Fibroblast of lung (primary cell): ENCODE measurements at regions not wholly inside any gene's neighbourhood (a gene's known extent, or its start where the extent isn't known, plus 50 kb on each side); places are given as distances from the start of the nearest gene placed in this dataset.

Source experiments
- DNase-seq, 2 donors: peaks; one replicate each; pipeline versions ENCODE4 v3.0.0 to v3.0.0-alpha.2; 2010; ENCODE audit warnings: low read depth in 2 of 2
- H2AFZ ChIP-seq: 2 replicates; pipeline ENCODE4 v1.5.1; 2012; ENCODE audit warnings: low read length, control low read depth, inconsistent platforms
- H3K27ac ChIP-seq: 2 replicates; pipeline ENCODE4 v1.5.1; 2011; ENCODE audit warnings: low read length, control low read depth; ENCODE audit not compliant: insufficient read depth
- H3K27me3 ChIP-seq: 2 replicates; pipeline ENCODE4 v1.5.1; 2011; ENCODE audit warnings: mild to moderate bottlenecking, low read length; ENCODE audit not compliant: control insufficient read depth, insufficient read depth
- H3K36me3 ChIP-seq: 2 replicates; pipeline ENCODE4 v1.5.1; 2011; ENCODE audit warnings: low read length; ENCODE audit not compliant: control insufficient read depth, insufficient read depth
- H3K4me1 ChIP-seq: 2 replicates; pipeline ENCODE4 v1.5.1; 2011; ENCODE audit warnings: low read length; ENCODE audit not compliant: control insufficient read depth, insufficient read depth; ENCODE audit errors: extremely low read depth
- H3K4me2 ChIP-seq: 2 replicates; pipeline ENCODE4 v1.5.1; 2011; ENCODE audit warnings: low read length, control low read depth; ENCODE audit not compliant: insufficient read depth; ENCODE audit errors: extremely low read depth
- H3K4me3 ChIP-seq, 4 experiments: fragments of 200-600 bp in 1 of 4; sonication (generic) in 1 of 4; replicated peaks in 1 of 4; 2 replicates each; pipeline ENCODE4 v1.5.1; 2011 to 2016; ENCODE audit warnings: low read length in 4 of 4, low read depth in 3 of 4, mild to moderate bottlenecking in 3 of 4, control low read depth in 2 of 4, inconsistent platforms in 1 of 4, mixed read lengths in 1 of 4; ENCODE audit not compliant: insufficient read depth in 1 of 4; ENCODE audit errors: control extremely low read depth in 1 of 4
- H3K79me2 ChIP-seq: 2 replicates; pipeline ENCODE4 v1.5.1; 2012; ENCODE audit warnings: mild to moderate bottlenecking, low read length, inconsistent platforms; ENCODE audit not compliant: control insufficient read depth, insufficient read depth
- H3K9ac ChIP-seq: 2 replicates; pipeline ENCODE4 v1.5.1; 2011; ENCODE audit warnings: mild to moderate bottlenecking, low read length, control low read depth; ENCODE audit not compliant: insufficient read depth
- H3K9me3 ChIP-seq: 2 replicates; pipeline ENCODE4 v1.5.1; 2012; ENCODE audit warnings: low read depth, low read length; ENCODE audit not compliant: control insufficient read depth, insufficient read depth
- H4K20me1 ChIP-seq: 2 replicates; pipeline ENCODE4 v1.5.1; 2011; ENCODE audit warnings: low read length; ENCODE audit not compliant: control insufficient read depth, insufficient read depth; ENCODE audit errors: extremely low read depth
- CTCF ChIP-seq, 2 donors: IDR thresholded peaks in 1 of 2; conservative IDR thresholded peaks in 1 of 2; 1 replicate in 1 of 2; 2 replicates in 1 of 2; pipeline ENCODE4 v1.5.1; 2011 to 2012; ENCODE audit warnings: low read length in 2 of 2, control low read depth in 1 of 2, inconsistent platforms in 1 of 2, low read depth in 1 of 2, mild to moderate bottlenecking in 1 of 2
- EZH2 ChIP-seq: IDR thresholded peaks from 2 replicates; pipeline ENCODE4 v1.5.1; 2012; ENCODE audit warnings: low read length, control low read depth, mild to moderate bottlenecking; ENCODE audit errors: missing control alignments

- H2AFZ ChIP-seq: no peak overlapping the region
- H4K20me1 ChIP-seq: no peaks in the 10 kb centered on the region
- no peak overlapping the region for H3K4me2 ChIP-seq
- H3K4me1 ChIP-seq: no peaks in the 10 kb centered on the region
- no peaks in the 10 kb centered on the region for H3K79me2 ChIP-seq
- no peak for TF ChIP-seq EZH2
- TF ChIP-seq CTCF (conservative IDR thresholded peaks at IDR 0.05 in 1 of 2, IDR thresholded peaks at IDR 0.05 in 1 of 2; ENCODE audit: low read depth in 1 of 2, low read length in 2 of 2): no peak
- no peak for DNase-seq
- H3K9me3 ChIP-seq: no peaks in the 10 kb centered on the region
- H3K27ac ChIP-seq: no peak overlapping the region
- H3K27me3 ChIP-seq: no peaks in the 10 kb centered on the region
- H3K36me3 ChIP-seq: no peaks in the 10 kb centered on the region
- H3K4me3 ChIP-seq: no peak overlapping the region
- H3K9ac ChIP-seq: no peak overlapping the region
These were observed 94.5 kb upstream of the PARP11 start for GRCh38 chr12:3967556-3968160.

GRCh38 chr12:3966376-3966775 lies 93.2 kb upstream of the PARP11 start:
- no peak overlapping the region for H3K27ac ChIP-seq
- H3K9me3 ChIP-seq: no peaks in the 10 kb centered on the region
- H3K9ac ChIP-seq: no peak overlapping the region
- no peak overlapping the region for H3K4me3 ChIP-seq
- DNase-seq: no peak
- H2AFZ ChIP-seq: no peak overlapping the region
- no peaks in the 10 kb centered on the region for H3K27me3 ChIP-seq
- no peaks in the 10 kb centered on the region for H3K4me1 ChIP-seq
- H3K79me2 ChIP-seq: no peaks in the 10 kb centered on the region
- H3K36me3 ChIP-seq: no peaks in the 10 kb centered on the region
- H3K4me2 ChIP-seq: no peak overlapping the region
- no peak for TF ChIP-seq EZH2
- TF ChIP-seq CTCF (conservative IDR thresholded peaks at IDR 0.05 in 1 of 2, IDR thresholded peaks at IDR 0.05 in 1 of 2; ENCODE audit: low read depth in 1 of 2, low read length in 2 of 2): no peak
- no peaks in the 10 kb centered on the region for H4K20me1 ChIP-seq

GRCh38 chr12:3965046-3965445 lies 91.8 kb upstream of the PARP11 start:
- Histone ChIP-seq H3K27ac (no peak overlapping the region), H3K9me3 (no peaks in the 10 kb centered on the region), H3K4me2 (no peak overlapping the region), H3K79me2 (no peaks in the 10 kb centered on the region), H3K36me3 (no peaks in the 10 kb centered on the region), H3K9ac (no peak overlapping the region), H4K20me1 (no peaks in the 10 kb centered on the region), H2AFZ (no peak overlapping the region), H3K27me3 (no peaks in the 10 kb centered on the region), H3K4me1 (no peaks in the 10 kb centered on the region), H3K4me3 (no peak overlapping the region)
- DNase-seq: no peak
- TF ChIP-seq CTCF (conservative IDR thresholded peaks at IDR 0.05 in 1 of 2, IDR thresholded peaks at IDR 0.05 in 1 of 2; ENCODE audit: low read depth in 1 of 2, low read length in 2 of 2) (no peak), EZH2 (no peak)
